PFSK-1 (cell line): ENCODE measurements at regions not wholly inside any gene's neighbourhood (a gene's known extent, or its start where the extent isn't known, plus 50 kb on each side); places are given as distances from the start of the nearest gene placed in this dataset.

Experiments used
- FOXP2 ChIP-seq: optimal IDR thresholded peaks from 2 replicates; pipeline ENCODE3; 2011; ENCODE audit warnings: borderline replicate concordance, control low read depth, inconsistent platforms; ENCODE audit not compliant: insufficient read depth; ENCODE audit errors: extremely low read length, extremely low read depth
- POLR2AphosphoS5 ChIP-seq: IDR thresholded peaks from 2 replicates; pipeline ENCODE4 v1.6.1; 2012; ENCODE audit warnings: low read depth, mild to moderate bottlenecking, control low read depth, low read length, moderate library complexity
- SIN3A ChIP-seq: IDR thresholded peaks from 2 replicates; pipeline ENCODE4 v1.6.1; 2012; ENCODE audit warnings: mild to moderate bottlenecking, low read length, moderate library complexity, borderline replicate concordance; ENCODE audit not compliant: insufficient read depth
- TAF1 ChIP-seq: IDR thresholded peaks from 2 replicates; pipeline ENCODE4 v1.6.1; 2012; ENCODE audit warnings: low read length, control low read depth, borderline replicate concordance; ENCODE audit not compliant: insufficient read depth
- TF ChIP-seq, protein P1 (sequence below), 2 experiments: IDR thresholded peaks; 2 replicates each; pipeline versions ENCODE4 v1.6.1 to v1.8.0; 2011 to 2012; ENCODE audit warnings: low read depth in 2 of 2, low read length in 2 of 2, control low read depth in 1 of 2, inconsistent platforms in 1 of 2, mild to moderate bottlenecking in 1 of 2, moderate library complexity in 1 of 2; ENCODE audit not compliant: insufficient read depth in 1 of 2

GRCh38 chr7:93830141-93830925 lies 60.2 kb downstream of the TFPI2 start:
- TF ChIP-seq, protein P1, sequence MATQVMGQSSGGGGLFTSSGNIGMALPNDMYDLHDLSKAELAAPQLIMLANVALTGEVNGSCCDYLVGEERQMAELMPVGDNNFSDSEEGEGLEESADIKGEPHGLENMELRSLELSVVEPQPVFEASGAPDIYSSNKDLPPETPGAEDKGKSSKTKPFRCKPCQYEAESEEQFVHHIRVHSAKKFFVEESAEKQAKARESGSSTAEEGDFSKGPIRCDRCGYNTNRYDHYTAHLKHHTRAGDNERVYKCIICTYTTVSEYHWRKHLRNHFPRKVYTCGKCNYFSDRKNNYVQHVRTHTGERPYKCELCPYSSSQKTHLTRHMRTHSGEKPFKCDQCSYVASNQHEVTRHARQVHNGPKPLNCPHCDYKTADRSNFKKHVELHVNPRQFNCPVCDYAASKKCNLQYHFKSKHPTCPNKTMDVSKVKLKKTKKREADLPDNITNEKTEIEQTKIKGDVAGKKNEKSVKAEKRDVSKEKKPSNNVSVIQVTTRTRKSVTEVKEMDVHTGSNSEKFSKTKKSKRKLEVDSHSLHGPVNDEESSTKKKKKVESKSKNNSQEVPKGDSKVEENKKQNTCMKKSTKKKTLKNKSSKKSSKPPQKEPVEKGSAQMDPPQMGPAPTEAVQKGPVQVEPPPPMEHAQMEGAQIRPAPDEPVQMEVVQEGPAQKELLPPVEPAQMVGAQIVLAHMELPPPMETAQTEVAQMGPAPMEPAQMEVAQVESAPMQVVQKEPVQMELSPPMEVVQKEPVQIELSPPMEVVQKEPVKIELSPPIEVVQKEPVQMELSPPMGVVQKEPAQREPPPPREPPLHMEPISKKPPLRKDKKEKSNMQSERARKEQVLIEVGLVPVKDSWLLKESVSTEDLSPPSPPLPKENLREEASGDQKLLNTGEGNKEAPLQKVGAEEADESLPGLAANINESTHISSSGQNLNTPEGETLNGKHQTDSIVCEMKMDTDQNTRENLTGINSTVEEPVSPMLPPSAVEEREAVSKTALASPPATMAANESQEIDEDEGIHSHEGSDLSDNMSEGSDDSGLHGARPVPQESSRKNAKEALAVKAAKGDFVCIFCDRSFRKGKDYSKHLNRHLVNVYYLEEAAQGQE (IDR thresholded peaks at IDR 0.05; ENCODE audit: insufficient read depth in 1 of 2, low read depth in 2 of 2, low read length in 2 of 2): no peak
- no peak for TF ChIP-seq POLR2AphosphoS5
- TF ChIP-seq SIN3A: no peak
- TF ChIP-seq TAF1: no peak
- TF ChIP-seq FOXP2: no peak

DNA sequence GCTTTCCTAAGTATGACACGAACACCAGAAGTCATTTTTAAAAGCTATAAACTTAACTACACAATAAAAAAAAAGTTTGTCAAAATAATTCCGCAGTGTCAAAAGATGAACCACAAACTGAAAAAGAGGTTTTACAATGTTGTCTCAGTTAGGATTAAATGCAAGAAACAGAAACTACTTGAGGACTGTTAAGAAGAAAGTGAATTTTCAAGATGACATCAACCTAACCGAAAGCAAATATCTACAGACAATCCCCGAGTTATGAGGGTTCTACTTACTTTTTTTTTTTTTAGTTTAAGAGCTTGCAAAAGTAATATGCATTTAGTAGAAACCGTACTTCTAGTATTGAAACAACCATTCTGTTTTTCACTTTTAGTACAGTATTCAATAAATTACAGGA lies 62.3 kb downstream of the TFPI2 start:
- TF ChIP-seq TAF1: no peak
- TF ChIP-seq FOXP2: no peak
- TF ChIP-seq POLR2AphosphoS5: no peak
- TF ChIP-seq, protein P1 (IDR thresholded peaks at IDR 0.05; ENCODE audit: insufficient read depth in 1 of 2, low read depth in 2 of 2, low read length in 2 of 2): no peak
- no peak for TF ChIP-seq SIN3A

DNA sequence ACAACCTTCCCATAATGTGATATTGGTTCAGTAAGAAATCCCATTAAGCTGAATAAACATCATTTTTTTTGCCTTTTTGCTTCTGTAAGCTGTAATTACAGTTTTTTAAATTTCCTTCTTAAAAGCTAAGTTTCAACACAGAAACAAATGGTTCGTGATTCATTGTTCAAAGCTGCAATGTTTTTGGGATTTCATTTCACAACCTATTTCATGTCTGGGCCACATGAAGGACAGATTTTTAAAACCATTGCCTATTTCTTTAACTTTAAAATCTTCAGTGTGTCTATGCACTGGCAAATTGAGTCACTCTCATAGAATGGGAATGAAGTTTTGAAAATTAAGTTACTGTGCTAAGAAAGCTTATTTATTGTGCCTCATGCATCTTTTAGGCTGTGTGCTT lies 66.9 kb downstream of the TFPI2 start:
- TF ChIP-seq SIN3A: no peak
- no peak for TF ChIP-seq FOXP2
- no peak for TF ChIP-seq POLR2AphosphoS5
- TF ChIP-seq, protein P1 (IDR thresholded peaks at IDR 0.05; ENCODE audit: insufficient read depth in 1 of 2, low read depth in 2 of 2, low read length in 2 of 2): no peak
- no peak for TF ChIP-seq TAF1

GRCh38 chr7:93821463-93821862 lies 69.1 kb downstream of the TFPI2 start:
- no peak for TF ChIP-seq FOXP2
- TF ChIP-seq TAF1: no peak
- no peak for TF ChIP-seq POLR2AphosphoS5
- TF ChIP-seq SIN3A: no peak
- TF ChIP-seq, protein P1 (IDR thresholded peaks at IDR 0.05; ENCODE audit: insufficient read depth in 1 of 2, low read depth in 2 of 2, low read length in 2 of 2): no peak

GRCh38 chr7:93819699-93820098 lies 70.9 kb downstream of the TFPI2 start:
- TF ChIP-seq POLR2AphosphoS5 (no peak), TAF1 (no peak), SIN3A (no peak), FOXP2 (no peak)
- TF ChIP-seq, protein P1 (IDR thresholded peaks at IDR 0.05; ENCODE audit: insufficient read depth in 1 of 2, low read depth in 2 of 2, low read length in 2 of 2): no peak
